ENCODE measurements at regions not wholly inside any gene's neighbourhood (a gene's known extent, or its start where the extent isn't known, plus 50 kb on each side); places are given as distances from the start of the nearest gene placed in this dataset.

DNA sequence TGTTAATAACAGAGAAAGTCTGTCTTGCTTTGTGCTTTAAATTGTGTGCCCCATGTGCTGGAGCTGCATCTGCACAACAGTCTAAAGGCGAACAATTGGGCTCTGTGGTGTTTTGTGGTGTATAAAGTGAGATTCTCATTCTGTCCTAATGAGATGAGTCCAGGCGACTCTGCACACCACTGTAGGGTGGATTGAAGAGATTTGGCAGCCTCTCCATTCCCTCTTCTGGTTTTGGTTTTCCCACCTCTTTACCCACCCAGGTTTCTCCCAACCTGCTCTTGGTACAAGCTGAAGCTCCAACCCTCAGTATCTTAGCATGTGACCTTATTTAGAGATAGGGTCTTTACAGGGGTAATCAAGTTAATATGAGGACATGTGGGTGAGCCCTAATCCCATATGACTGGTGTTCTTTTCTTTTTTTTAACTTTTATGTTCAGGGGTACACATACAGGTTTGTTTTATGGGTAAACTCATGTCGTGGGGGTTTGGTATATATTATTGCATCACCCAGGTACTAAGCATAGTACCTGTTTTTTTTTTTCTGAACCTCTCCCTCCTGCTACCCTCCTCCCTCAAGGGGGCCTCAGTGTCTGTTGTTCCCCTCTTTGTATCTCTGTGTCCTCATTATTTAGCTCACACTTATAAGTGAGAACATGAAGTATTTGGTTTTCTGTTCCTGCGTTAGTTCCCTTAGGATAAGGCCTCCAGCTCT lies 217.6 kb upstream of the DTNBP1 start:
- no peaks in the 10 kb centered on the region for H3K36me3 ChIP-seq
- H3K27ac ChIP-seq = no peak overlapping the region
- H3K4me1 ChIP-seq = peaks cover 27% of the 10 kb centered on the region
- H3K4me3 ChIP-seq = no peak overlapping the region
- H3K27me3 ChIP-seq (ENCODE audit: low read depth) = no peaks in the 10 kb centered on the region
- peak in 1 of 2 donors; percentile 8 for ATAC-seq
- H3K9me3 ChIP-seq = no peaks in the 10 kb centered on the region
- TF ChIP-seq, protein P1, sequence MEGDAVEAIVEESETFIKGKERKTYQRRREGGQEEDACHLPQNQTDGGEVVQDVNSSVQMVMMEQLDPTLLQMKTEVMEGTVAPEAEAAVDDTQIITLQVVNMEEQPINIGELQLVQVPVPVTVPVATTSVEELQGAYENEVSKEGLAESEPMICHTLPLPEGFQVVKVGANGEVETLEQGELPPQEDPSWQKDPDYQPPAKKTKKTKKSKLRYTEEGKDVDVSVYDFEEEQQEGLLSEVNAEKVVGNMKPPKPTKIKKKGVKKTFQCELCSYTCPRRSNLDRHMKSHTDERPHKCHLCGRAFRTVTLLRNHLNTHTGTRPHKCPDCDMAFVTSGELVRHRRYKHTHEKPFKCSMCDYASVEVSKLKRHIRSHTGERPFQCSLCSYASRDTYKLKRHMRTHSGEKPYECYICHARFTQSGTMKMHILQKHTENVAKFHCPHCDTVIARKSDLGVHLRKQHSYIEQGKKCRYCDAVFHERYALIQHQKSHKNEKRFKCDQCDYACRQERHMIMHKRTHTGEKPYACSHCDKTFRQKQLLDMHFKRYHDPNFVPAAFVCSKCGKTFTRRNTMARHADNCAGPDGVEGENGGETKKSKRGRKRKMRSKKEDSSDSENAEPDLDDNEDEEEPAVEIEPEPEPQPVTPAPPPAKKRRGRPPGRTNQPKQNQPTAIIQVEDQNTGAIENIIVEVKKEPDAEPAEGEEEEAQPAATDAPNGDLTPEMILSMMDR (IDR thresholded peaks at IDR 0.05) = no peak
- intact Hi-C loops (cut with DNase I) = no loop called here
- no peak for DNase-seq

DNA sequence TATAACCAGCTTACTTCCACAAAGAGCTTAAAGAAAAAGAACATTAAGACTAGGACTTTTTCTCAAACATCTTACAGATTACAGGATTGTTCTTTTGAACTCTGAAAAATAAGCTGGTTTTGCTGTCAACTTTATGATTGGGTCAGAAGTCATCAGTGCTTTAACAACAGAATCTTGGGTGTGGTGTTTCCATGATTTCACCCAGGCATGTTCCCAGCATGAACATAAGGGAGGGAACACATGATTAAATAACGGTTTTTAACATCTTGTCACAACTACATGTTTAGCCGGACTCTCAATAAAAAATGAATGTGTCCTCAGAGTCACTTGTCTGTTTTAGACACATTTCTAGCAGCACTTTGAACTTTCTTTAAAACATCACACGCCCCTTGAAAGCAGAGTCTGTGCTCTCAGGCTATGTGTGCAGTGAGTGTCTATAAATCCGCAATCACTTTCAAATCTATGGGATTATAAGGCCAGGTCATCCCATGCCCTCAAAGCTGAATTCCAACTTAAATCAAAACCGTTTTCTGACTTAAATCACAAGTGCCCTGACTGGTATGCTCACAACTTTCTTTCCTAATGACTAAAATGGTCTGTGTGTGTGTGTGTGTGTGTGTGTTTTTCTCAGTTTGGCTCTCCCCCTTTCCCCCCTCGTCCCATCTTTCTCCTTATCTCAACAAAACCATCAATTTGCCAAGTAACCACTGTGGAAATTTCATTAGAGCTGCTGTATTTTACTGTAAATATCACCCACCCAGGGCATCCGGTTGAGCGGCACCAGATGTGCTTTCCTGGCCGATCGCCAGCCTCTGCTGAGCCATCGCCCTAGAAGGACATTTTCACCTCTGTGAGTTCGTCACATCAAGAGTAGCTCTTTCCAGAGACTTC lies 216.8 kb upstream of the DTNBP1 start:
- intact Hi-C loops (cut with DNase I) = no loop called here
- TF ChIP-seq, protein P1 (IDR thresholded peaks at IDR 0.05) = no peak
- ATAC-seq = peak; percentile 50 to 57
- H3K9me3 ChIP-seq = no peaks in the 10 kb centered on the region
- H3K36me3 ChIP-seq = no peaks in the 10 kb centered on the region
- no peaks in the 10 kb centered on the region for H3K27me3 ChIP-seq (ENCODE audit: low read depth)
- H3K27ac ChIP-seq = no peak overlapping the region
- H3K4me1 ChIP-seq = peaks cover 27% of the 10 kb centered on the region
- DNase-seq = peak; percentile 62
- no peak overlapping the region for H3K4me3 ChIP-seq

DNA sequence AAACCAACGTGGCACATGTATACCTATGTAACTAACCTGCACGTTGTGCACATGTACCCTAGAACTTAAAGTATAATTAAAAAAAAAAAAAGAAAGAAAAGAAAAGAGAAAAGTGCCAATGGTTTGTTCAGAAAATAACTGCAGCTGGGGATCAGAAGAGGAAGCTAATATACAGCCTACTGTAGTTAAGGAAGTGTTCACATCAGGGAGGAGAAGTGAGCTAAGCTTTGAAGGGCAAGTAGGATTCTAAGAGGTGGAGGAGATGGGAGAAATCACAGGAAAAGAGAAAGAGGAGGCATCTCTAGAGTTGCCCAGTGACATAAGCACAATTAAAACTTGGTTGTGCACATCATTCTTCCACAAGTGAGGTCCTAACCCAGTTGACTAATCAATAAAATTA lies 214.4 kb upstream of the DTNBP1 start:
- intact Hi-C loops (cut with DNase I) = no loop called here
- ATAC-seq = no peak
- no peak for DNase-seq

DNA sequence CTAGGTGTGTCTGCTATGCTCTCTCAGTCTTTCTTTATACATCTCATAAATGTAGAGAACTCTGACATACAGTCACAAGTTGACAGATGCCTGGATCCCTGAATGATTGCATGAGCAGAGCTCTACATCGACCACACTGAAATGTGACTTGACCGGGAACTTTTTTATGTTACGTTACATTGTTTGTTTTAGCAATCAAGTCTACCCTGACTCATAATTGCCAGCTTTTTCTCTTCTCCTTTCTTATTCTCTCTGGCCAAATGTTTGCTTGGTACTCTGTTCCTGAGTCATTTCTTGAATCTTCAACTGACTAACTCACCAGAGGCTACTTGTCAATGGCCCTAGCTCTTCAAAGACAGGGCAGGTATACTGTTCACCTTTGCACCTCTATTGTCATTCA lies 213.6 kb upstream of the DTNBP1 start:
- DNase-seq = no peak
- Histone ChIP-seq H3K4me3 (no peak overlapping the region), H3K36me3 (no peaks in the 10 kb centered on the region), H3K27ac (no peak overlapping the region), H3K4me1 (peaks cover 28% of the 10 kb centered on the region), H3K9me3 (no peaks in the 10 kb centered on the region), H3K27me3 (ENCODE audit: low read depth) (no peaks in the 10 kb centered on the region)
- ATAC-seq = peak; percentile 13 to 39
- intact Hi-C loops (cut with DNase I) = no loop called here
- TF ChIP-seq, protein P1 (IDR thresholded peaks at IDR 0.05) = no peak

More for the DNA sequence above, 214.4 kb upstream of the DTNBP1 start:
- TF ChIP-seq, protein P1 (IDR thresholded peaks at IDR 0.05) = no peak
- Histone ChIP-seq H3K27me3 (ENCODE audit: low read depth) (no peaks in the 10 kb centered on the region), H3K4me3 (no peak overlapping the region), H3K27ac (no peak overlapping the region), H3K36me3 (no peaks in the 10 kb centered on the region), H3K4me1 (peaks cover 27% of the 10 kb centered on the region), H3K9me3 (no peaks in the 10 kb centered on the region)

DNA sequence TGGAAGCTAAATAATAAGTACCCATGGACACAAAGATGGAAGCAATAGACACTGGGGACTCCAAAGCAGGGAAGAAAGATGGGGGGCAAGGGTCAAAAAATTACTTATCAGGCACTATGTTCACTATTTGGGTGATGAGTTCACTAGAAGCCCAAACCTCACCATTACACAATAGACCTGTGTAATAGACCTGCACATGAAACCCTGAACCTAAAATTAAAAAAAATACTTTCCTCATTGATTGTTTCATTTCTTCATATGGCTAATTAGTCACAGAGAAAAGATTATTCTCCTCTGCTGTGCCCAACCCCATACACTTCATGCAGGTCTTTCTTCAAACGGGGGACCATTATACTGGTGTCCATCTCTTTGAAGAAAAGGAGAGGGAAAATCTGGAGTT lies 213.0 kb upstream of the DTNBP1 start:
- Histone ChIP-seq H3K27ac (no peak overlapping the region), H3K9me3 (no peaks in the 10 kb centered on the region), H3K36me3 (no peaks in the 10 kb centered on the region), H3K4me3 (no peak overlapping the region), H3K27me3 (ENCODE audit: low read depth) (no peaks in the 10 kb centered on the region), H3K4me1 (peaks cover 30% of the 10 kb centered on the region)
- intact Hi-C loops (cut with DNase I) = no loop called here
- TF ChIP-seq, protein P1 (IDR thresholded peaks at IDR 0.05) = no peak
- DNase-seq (no peak), ATAC-seq (no peak)

Measured in lower lobe of right lung (tissue), 2 donors.